ENCODE measurements at regions not wholly inside any gene's neighbourhood (a gene's known extent, or its start where the extent isn't known, plus 50 kb on each side); places are given as distances from the start of the nearest gene placed in this dataset.
A peak's percentile ranks its signal among the peaks of the same experiment; 100 is the strongest.

DNA sequence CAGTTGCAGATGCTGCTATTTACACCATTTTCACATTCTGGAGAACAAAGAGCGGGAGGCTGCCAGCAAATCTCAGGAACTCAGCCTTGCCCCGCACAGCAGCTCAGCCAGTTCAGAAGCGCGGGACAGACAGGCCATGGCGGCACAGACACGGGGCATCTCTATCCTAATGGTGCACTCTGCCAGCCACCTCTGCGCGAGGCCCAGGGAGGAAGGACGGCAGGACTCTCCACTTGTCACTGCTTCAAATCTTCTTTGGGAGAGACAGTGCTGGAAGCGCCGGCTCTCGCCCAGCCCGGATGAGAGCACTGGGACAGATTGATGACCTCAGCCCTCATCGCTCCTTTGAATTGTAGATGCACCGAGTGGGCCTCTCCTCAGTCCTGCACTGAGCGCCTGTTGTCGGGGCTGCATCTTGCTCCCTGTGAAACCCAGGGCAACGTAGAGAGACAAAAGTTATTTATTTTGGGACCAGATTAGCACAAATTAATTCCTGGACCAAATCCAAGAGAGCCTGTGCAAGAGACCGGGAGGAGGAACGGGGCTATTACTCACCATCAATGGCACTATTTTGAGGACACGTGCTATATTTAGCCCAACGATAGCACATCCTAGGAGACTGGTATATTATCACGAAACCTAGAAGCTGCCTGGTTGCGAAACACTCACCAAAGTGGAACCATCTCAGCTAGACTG lies 211.4 kb upstream of the SMIM21 start:
- no peak for ATAC-seq

DNA sequence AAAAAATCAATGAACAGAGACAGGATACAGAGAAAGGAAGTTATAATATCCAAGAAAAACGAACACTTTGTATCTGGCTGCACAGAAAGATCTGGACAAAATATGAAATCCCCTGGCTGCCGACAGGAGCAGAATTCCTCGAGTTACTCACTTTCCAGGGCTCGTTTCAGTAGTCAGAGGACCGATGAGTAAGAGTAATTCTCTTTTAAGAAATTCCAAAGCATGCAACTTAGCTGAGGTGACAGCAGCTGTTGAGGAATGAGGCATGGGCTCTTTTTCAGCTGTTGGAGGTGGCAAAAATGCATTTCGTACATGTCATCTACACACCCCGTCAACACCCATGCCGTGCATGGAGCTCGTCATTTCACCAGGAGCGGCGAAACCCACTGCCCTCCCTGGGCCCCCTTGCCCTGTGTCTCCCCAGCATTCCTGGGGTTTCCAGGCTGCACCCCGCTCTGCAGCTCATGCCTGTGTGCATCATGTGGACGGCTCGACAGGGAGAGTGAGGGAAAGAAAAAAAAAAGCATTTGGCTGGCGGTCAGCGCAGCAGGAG lies 210.8 kb upstream of the SMIM21 start:
- no peak for DNase-seq (ENCODE audit: low spot score)
- ATAC-seq, result no peak

More for the DNA sequence above, 211.4 kb upstream of the SMIM21 start:
- DNase-seq (ENCODE audit: low spot score), result no peak

DNA sequence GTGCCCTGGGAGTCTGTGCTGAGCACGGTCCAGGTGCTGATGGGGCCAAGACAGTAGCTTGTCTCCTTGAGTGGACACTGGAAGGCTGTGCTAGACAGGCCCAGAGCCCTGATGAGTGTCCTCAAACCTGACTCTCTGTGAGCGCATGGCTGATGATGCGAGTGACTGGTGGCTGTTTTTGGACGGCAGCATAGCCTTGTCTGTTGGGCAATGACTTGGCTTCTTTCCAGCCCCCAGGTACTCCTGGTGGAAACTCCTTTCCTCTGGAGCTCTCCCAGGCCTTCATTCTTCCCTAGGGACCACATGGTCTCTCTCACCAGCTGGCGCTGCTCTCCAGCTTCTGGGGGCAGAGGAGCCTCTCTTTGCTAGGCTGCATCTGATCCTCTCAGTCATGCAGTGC lies 207.6 kb upstream of the SMIM21 start:
- ATAC-seq, result peak; percentile 48
- DNase-seq (ENCODE audit: low spot score), result no peak

GRCh38 chr18:75625966-75626365 lies 198.5 kb upstream of the SMIM21 start:
- ATAC-seq, result no peak
- DNase-seq (ENCODE audit: low spot score), result no peak

- DNase-seq (ENCODE audit: low spot score), result no peak
- ATAC-seq, result no peak
Measured at GRCh38 chr18:75624869-75625268, 197.4 kb upstream of the SMIM21 start.

GRCh38 chr18:75621818-75622217 lies 194.3 kb upstream of the SMIM21 start:
- no peak for ATAC-seq

GRCh38 chr18:75618146-75618545 lies 190.6 kb upstream of the SMIM21 start:
- no peak for DNase-seq (ENCODE audit: low spot score)
- no peak for ATAC-seq

More at GRCh38 chr18:75621818-75622217, 194.3 kb upstream of the SMIM21 start:
- DNase-seq (ENCODE audit: low spot score), result no peak

GRCh38 chr18:75612456-75612855 lies 185.0 kb upstream of the SMIM21 start:
- DNase-seq (ENCODE audit: low spot score), result no peak
- no peak for ATAC-seq

DNA sequence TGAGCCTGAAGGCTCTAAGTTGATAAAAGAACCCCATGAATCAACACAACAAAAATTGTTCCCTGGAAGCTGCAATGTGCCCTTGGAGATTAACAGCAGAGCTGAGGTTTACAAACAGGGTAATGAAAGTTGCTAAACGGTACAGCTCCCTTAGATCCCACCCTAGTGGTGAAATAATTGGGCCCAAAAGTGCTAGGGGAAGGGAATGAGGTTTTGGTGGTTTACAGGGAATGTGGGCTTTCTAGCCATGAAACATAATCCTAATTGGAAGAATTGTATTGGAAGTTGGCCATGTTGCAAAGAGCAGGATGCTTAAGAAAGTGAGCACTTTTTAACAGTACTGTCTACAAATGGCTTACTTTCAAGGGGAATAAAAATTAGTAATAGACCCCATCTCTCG lies 180.2 kb upstream of the SMIM21 start:
- no peak for ATAC-seq
- no peak for DNase-seq (ENCODE audit: low spot score)

GRCh38 chr18:75592527-75592926 lies 165.0 kb upstream of the SMIM21 start:
- no peak for ATAC-seq
- no peak for DNase-seq (ENCODE audit: low spot score)

DNA sequence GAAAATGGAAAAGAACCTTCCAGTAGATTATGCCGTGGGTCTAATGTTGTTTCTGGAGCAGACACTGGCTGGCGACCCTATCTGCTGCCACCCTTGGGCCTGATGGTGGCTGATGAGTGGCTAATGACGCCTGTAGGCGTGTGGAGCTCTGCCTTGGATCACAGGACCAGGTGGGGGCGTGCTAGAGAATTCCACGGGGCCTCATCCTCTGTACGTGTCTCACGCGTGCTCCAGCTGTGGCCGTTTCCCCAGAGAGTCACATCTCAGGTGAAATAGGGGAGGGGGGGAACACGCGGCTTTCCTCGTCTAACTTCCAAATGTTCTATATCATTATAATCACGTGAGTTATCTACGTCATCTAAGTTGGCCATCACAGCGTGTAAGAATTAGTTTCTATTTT lies 160.9 kb upstream of the SMIM21 start:
- no peak for ATAC-seq

DNA sequence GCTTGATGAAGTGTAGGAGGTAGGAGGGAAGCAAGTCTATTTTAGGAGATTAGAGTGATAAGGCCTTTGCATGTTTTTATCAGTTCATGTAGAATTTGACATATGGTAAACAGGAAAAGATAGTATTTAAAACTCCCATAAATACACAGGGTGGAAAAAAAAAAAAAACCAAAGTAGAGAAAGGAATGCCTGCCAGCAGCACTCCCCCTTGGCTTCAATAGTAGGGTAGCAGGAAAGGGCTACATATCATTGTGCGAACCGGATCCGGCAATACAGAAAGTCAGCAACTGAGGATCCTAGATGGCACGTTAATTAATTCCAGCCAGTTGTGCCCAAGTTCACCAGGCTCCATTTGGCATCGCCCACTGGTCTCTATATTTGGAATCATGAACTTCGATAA lies 159.6 kb upstream of the SMIM21 start:
- no peak for DNase-seq (ENCODE audit: low spot score)
- ATAC-seq, result no peak

More for the DNA sequence above, 160.9 kb upstream of the SMIM21 start:
- DNase-seq (ENCODE audit: low spot score), result no peak

DNA sequence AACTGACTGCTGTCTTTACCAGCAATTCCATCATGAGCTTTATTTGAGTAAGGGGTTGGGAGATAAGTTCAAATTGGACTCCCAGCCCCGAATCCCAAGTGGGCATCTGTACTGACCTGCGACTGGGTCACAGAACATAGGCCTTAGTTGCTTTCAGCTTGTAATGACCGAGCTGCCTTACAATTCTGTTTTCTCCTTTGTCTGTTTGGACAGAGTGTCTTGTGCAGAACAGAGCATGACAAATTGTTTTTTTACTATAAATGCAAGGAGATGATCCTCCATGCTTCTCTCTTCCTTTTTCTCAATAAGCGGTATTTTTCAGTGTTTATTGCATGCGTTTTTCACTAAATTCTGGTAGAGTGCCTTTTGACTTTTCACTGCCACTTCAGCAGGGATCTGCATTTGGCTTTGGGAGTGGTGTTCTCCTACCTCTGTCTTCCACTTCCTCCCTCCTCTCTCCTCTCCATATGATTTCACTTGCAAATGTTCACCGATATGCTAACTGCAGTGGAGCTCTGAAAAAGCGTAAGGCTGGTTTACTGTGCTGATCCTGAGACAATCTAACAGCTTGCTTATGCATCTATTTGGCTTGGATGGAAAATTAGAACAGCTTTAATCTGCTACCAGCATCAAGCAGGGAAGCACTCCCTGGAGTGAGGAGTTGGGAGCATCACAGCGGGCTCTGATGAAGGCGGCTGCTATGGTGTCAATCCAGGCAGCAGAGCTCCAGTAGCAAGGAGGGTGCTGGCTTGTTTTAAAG lies 158.8 kb upstream of the SMIM21 start:
- ATAC-seq (no peak), DNase-seq (ENCODE audit: low spot score) (no peak)

DNA sequence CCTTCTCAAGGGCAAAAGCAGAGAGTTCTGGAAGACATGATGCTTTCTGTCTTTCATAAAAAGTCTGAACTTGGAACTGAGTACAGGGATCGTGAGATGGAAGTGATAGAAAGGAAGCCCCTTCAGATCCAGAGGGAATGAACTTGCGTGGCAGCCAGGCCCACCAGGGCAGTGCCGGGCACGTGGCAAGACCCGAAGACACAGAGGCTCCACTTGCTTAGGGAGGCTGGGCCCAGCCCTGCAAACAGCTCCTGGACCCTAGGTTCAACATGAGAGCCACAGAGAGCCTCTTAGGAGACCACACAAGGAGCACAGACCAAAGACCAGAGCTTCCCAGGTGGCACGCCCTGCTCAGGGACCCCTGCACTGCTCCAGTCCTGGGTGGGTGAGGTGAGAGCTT lies 155.4 kb upstream of the SMIM21 start:
- no peak for DNase-seq (ENCODE audit: low spot score)
- ATAC-seq, result no peak

- DNase-seq (ENCODE audit: low spot score) (no peak), ATAC-seq (no peak)
Measured at GRCh38 chr18:75582406-75582821, 154.9 kb upstream of the SMIM21 start.

- no peak for ATAC-seq
- no peak for DNase-seq (ENCODE audit: low spot score)
Measured at GRCh38 chr18:75581336-75582131, 154.0 kb upstream of the SMIM21 start.

- DNase-seq (ENCODE audit: low spot score), result no peak
- ATAC-seq, result no peak
Measured at GRCh38 chr18:75574187-75574586, 146.7 kb upstream of the SMIM21 start.

DNA sequence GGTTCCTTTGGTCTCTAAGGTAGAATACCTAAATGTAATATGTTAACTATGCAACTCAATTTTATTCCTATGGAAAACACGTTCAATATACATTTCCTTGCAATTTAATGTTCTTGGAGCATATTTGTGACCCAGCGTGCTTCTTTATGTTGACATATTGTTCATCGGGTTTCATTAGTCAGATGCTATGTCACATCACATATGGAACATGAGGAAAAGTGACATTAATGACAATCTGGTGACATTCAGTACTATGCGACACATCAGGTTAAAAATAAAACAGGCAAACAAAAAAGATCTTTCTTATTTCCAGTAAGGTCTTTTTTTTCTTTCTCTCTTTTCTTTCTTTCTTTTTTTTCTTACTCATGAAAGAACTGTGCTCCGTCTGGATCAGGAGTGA lies 135.6 kb upstream of the SMIM21 start:
- DNase-seq (ENCODE audit: low spot score), result no peak
- ATAC-seq, result no peak

DNA sequence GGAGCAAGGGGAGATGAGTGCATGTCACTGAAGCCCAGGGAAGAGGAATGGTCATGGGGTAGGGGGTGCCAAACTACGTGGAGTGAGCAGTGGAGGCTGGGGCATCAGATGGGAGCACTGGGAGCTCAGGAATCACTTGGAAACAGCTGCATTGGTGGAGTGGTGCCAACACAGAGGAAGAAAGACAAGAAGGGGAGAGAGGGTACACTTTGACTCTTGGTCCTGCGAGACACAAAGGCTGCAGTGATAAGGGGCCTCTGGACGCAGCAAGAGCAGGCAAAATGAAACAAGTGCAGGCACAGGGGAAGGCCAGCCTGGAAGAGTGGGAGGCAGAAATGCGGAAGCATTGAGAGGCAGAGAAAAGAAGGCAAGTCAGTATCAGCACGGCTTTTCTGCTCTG lies 134.7 kb upstream of the SMIM21 start:
- no peak for DNase-seq (ENCODE audit: low spot score)
- no peak for ATAC-seq

- no peak for DNase-seq (ENCODE audit: low spot score)
- no peak for ATAC-seq
Measured at GRCh38 chr18:75558790-75559189, 131.3 kb upstream of the SMIM21 start.

- DNase-seq (ENCODE audit: low spot score) (no peak), ATAC-seq (no peak)
Measured at GRCh38 chr18:75556841-75557240, 129.3 kb upstream of the SMIM21 start.

All from left lobe of liver (tissue), 2 donors.